HG02610 (cell line): ENCODE measurements at regions not wholly inside any gene's neighbourhood (a gene's known extent, or its start where the extent isn't known, plus 50 kb on each side); places are given as distances from the start of the nearest gene placed in this dataset.

ENCODE experiments used
- ATAC-seq: cut with Tn5 transposase; IDR thresholded peaks from one replicate; pipeline ENCODE4 v1.9.1; 2021; ENCODE audit warnings: mild to moderate bottlenecking, moderate library complexity; ENCODE audit not compliant: unreplicated experiment

GRCh38 chr1:207971331-207972219 is 60.6 kb upstream of the CD34 start:
- no peak for ATAC-seq

GRCh38 chr1:207970329-207971233 is 59.7 kb upstream of the CD34 start:
- no peak for ATAC-seq

DNA sequence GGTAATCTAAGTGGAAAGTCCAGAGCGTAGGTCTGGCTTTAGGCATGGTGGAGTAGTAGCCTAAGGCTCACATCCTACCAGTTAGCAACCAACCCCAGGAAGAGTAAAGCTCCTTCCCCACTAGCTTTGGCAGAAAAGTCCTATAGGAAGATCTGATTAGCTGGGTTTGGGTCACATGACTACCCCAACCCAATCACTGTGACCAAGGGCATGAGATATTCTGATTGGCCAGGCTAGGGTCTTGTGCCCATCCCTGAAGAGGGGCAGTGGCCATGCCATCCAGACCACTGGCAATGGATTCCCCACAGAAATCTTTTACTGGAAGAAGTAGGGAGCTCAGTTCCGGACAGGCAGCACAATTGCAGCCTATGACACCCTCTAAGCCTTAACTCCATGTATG is 58.6 kb upstream of the CD34 start:
- ATAC-seq: no peak

GRCh38 chr1:207968521-207969009 is 57.6 kb upstream of the CD34 start:
- no peak for ATAC-seq

DNA sequence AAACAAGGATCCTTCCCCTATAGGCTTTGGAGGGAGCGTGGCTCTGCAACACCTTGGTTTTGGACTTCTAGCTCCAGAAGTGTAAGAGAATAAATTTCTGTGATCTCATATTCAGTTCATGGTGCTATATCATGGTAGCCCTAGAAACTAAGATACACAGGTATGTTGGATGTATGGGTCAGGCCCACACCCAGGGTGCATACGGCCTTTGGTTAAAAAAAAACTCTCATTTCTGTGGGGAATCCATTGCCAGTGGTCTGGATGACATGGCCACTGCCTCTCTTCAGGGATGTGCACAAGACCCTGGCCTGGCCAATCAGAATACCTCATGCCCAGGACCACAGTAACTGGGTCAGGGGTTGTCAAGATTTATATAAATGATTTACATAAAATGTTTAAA is 56.8 kb upstream of the CD34 start:
- no peak for ATAC-seq

GRCh38 chr1:207966521-207966920 is 55.6 kb upstream of the CD34 start:
- ATAC-seq: no peak

DNA sequence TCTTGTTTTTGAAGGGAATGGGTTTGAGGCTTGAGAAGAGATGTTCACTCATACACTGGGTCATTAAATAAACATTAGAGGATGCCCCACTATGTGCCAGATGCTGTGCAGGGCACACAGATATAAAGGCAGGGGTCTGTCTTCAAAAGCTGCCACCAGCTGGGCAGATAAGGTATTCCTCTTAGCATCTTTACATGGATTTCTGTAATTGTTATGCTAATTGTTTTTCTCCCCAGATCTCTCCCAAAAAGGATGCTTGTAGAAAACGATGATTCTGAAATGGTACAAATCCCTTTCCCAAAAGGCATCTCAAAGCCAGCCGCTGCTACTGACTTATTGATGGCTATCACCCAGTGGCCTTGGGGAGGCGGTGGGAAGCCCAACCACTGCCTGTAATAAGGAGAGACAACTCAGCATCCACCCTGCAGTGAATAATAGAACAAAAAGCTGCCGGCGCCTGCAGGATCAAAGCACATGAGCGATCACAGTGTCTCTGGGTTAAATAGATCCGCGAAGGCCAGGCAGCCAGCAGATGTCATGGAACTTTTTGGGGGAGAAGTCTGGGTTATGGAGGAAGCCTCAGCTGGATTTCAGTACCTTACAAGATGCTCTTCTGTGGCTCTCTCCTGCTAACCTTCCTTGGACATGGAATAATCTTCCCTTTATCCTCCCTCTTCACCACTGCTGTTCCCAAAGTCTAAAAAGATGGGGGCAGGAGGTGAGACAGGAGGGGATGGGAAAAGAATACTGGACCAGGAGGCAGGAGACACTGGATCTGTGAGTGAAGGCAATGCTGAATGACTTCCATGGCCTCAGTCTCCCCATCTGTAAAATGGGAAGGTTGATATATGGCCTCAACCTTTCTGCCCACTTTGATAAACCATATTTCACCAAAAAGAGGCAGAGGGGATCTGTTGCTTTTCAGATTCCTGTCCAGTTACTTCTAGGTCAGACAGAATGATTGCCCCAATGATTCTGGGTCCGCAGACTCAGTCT is 54.8 kb upstream of the CD34 start:
- ATAC-seq: no peak

- no peak for ATAC-seq
Measured at GRCh38 chr1:207964195-207964966, 53.5 kb upstream of the CD34 start.

GRCh38 chr1:207963427-207964194 is 52.7 kb upstream of the CD34 start:
- peak; percentile 81 for ATAC-seq

DNA sequence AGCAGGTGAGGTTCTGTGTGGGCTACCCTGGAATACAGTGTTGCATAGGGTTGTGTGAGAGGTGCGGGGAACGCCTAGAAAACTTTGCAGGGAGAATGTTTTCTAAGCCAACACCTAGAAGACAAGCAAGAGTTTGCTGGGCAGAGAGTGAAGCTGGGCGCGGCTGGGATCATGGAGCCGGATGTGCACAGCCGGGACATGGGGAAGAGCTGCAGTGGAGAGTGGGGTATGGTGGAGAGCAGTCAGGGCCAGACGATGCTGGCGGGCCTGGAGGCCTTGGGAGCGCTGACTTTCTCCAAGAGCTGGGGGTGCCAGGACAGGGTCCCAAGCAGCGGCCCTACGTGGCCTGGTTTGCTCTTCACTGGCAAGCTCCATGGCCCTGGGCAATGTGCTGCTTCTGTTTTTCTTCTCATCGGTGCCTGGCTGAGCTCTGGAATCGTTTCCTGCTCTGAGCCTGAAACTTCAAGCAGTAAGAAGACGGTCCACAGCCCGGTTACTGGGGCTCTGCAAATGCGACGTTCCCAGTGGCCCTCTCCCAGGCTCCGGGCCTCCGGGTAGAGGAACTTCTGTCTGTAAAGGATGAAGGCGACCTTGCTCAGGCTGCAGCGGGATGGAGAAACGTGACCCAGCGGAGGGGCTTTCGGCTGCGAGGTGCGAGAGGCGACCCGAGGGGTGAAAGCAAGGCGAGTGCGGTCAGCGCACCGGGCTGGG is 51.9 kb upstream of the CD34 start:
- no peak for ATAC-seq
